ENCODE measurements at regions not wholly inside any gene's neighbourhood (a gene's known extent, or its start where the extent isn't known, plus 50 kb on each side); places are given as distances from the start of the nearest gene placed in this dataset.

- intact Hi-C loops (cut with micrococcal nuclease): no loop called here
- Histone ChIP-seq H2AFZ (ENCODE audit: insufficient read depth, low read depth, low read length, poor library complexity, severe bottlenecking) (no peak overlapping the region), H3K36me3 (replicated peaks in 1 of 2; ENCODE audit: control extremely low read depth in 1 of 2, control insufficient read depth in 1 of 2, extremely low read depth in 1 of 2, insufficient read depth in 2 of 2, low read length in 1 of 2) (no peaks in the 10 kb centered on the region), H3K27me3 (replicated peaks in 1 of 4; ENCODE audit: control extremely low read depth in 1 of 4, control insufficient read depth in 3 of 4, insufficient read depth in 4 of 4, low read length in 3 of 4) (no peaks in the 10 kb centered on the region), H3K9me3 (ENCODE audit: control extremely low read depth in 1 of 3, control insufficient read depth in 2 of 3, insufficient read depth in 1 of 3, low read length in 2 of 3) (no peaks in the 10 kb centered on the region), H3K9ac (ENCODE audit: low read length) (no peak overlapping the region), H3K79me2 (ENCODE audit: control insufficient read depth, insufficient read depth, low read length) (no peaks in the 10 kb centered on the region), H3K4me3 (ENCODE audit: control extremely low read depth in 1 of 5, extremely low read depth in 1 of 5, insufficient read depth in 1 of 5, low read depth in 2 of 5, low read length in 4 of 5) (no peak overlapping the region), H4K20me1 (ENCODE audit: control insufficient read depth, insufficient read depth, low read length, poor library complexity, severe bottlenecking) (no peaks in the 10 kb centered on the region), H3K4me2 (replicated peaks; ENCODE audit: low read depth, low read length, poor library complexity, severe bottlenecking) (no peak overlapping the region), H3K4me1 (ENCODE audit: control insufficient read depth in 2 of 2, insufficient read depth in 2 of 2, low read length in 2 of 2) (no peaks in the 10 kb centered on the region), H3K27ac (ENCODE audit: low read length in 2 of 2) (no peak overlapping the region)
- H3K4me3 Mint-ChIP-seq: no peak overlapping the region
- DNase-seq (no peak), ATAC-seq (ENCODE audit: low read depth) (no peak)
- TF ChIP-seq CTCF (IDR thresholded peaks at IDR 0.05) (no peak), EZH2 (IDR thresholded peaks at IDR 0.05; ENCODE audit: borderline replicate concordance, insufficient read depth, low read depth, low read length, poor library complexity, severe bottlenecking) (no peak)
- CTCF ChIA-PET: no interaction called here
- WGBS (ENCODE audit: insufficient coverage): 75% methylated on average over 4 of the region's 4 CpGs
- peaks cover 4% of the 10 kb centered on the region for H3K27me3 Mint-ChIP-seq
- no peaks in the 10 kb centered on the region for H3K4me1 Mint-ChIP-seq
- no peak overlapping the region for H3K27ac Mint-ChIP-seq
- H3K9me3 Mint-ChIP-seq (ENCODE audit: insufficient read depth): no peaks in the 10 kb centered on the region
- POLR2A ChIA-PET: no interaction called here
Observed at GRCh38 chr3:181952929-181953328, 241.2 kb downstream of the SOX2 start.

- H3K9ac ChIP-seq (ENCODE audit: low read length): no peak overlapping the region
- CTCF ChIA-PET: no interaction called here
- TF ChIP-seq EZH2 (IDR thresholded peaks at IDR 0.05; ENCODE audit: borderline replicate concordance, insufficient read depth, low read depth, low read length, poor library complexity, severe bottlenecking) (no peak), CTCF (IDR thresholded peaks at IDR 0.05) (no peak)
- no peak overlapping the region for H2AFZ ChIP-seq (ENCODE audit: insufficient read depth, low read depth, low read length, poor library complexity, severe bottlenecking)
- no peaks in the 10 kb centered on the region for H3K79me2 ChIP-seq (ENCODE audit: control insufficient read depth, insufficient read depth, low read length)
- Mint-ChIP-seq H3K4me3 (no peak overlapping the region), H3K4me1 (no peaks in the 10 kb centered on the region), H3K27ac (no peak overlapping the region), H3K27me3 (peaks cover 4% of the 10 kb centered on the region), H3K9me3 (ENCODE audit: insufficient read depth) (no peaks in the 10 kb centered on the region)
- H4K20me1 ChIP-seq (ENCODE audit: control insufficient read depth, insufficient read depth, low read length, poor library complexity, severe bottlenecking): no peaks in the 10 kb centered on the region
- no peak for ATAC-seq (ENCODE audit: low read depth)
- H3K27ac ChIP-seq (ENCODE audit: low read length in 2 of 2): no peak overlapping the region
- POLR2A ChIA-PET: no interaction called here
- no peaks in the 10 kb centered on the region for H3K27me3 ChIP-seq (replicated peaks in 1 of 4; ENCODE audit: control extremely low read depth in 1 of 4, control insufficient read depth in 3 of 4, insufficient read depth in 4 of 4, low read length in 3 of 4)
- H3K36me3 ChIP-seq (replicated peaks in 1 of 2; ENCODE audit: control extremely low read depth in 1 of 2, control insufficient read depth in 1 of 2, extremely low read depth in 1 of 2, insufficient read depth in 2 of 2, low read length in 1 of 2): no peaks in the 10 kb centered on the region
- H3K9me3 ChIP-seq (ENCODE audit: control extremely low read depth in 1 of 3, control insufficient read depth in 2 of 3, insufficient read depth in 1 of 3, low read length in 2 of 3): no peaks in the 10 kb centered on the region
- intact Hi-C loops (cut with micrococcal nuclease): no loop called here
- 88% methylated on average over 1 of the region's 2 CpGs for whole genome bisulfite sequencing (ENCODE audit: insufficient coverage)
- H3K4me1 ChIP-seq (ENCODE audit: control insufficient read depth in 2 of 2, insufficient read depth in 2 of 2, low read length in 2 of 2): no peaks in the 10 kb centered on the region
- no peak for DNase-seq
- H3K4me3 ChIP-seq (ENCODE audit: control extremely low read depth in 1 of 5, extremely low read depth in 1 of 5, insufficient read depth in 1 of 5, low read depth in 2 of 5, low read length in 4 of 5): no peak overlapping the region
- H3K4me2 ChIP-seq (replicated peaks; ENCODE audit: low read depth, low read length, poor library complexity, severe bottlenecking): no peak overlapping the region
Observed at GRCh38 chr3:181955566-181955965, 243.8 kb downstream of the SOX2 start.
